Tibial nerve (tissue), 4 donors: ENCODE measurements at regions not wholly inside any gene's neighbourhood (a gene's known extent, or its start where the extent isn't known, plus 50 kb on each side); places are given as distances from the start of the nearest gene placed in this dataset.

ENCODE experiments used
- DNase-seq, 2 donors: peaks; one replicate each; pipeline ENCODE4 v3.0.0-alpha.2; 2019; ENCODE audit warnings: low spot score in 2 of 2
- H3K27ac ChIP-seq, 4 donors: fragments of 200-600 bp; sonication (generic) in 3 of 4; one replicate each; pipeline ENCODE4 v1.5.1; 2017 to 2019; ENCODE audit warnings: mild to moderate bottlenecking in 1 of 4
- H3K27me3 ChIP-seq, 2 donors: fragments of 200-600 bp; sonication (generic) in 1 of 2; one replicate each; pipeline versions ENCODE4 v1.5.1 to v1.6.0; 2017 to 2019
- H3K36me3 ChIP-seq, 3 donors: fragments of 200-600 bp; sonication (generic); one replicate each; pipeline ENCODE4 v1.5.1; 2018 to 2019
- H3K4me1 ChIP-seq, 4 donors: fragments of 200-600 bp; sonication (generic) in 3 of 4; one replicate each; pipeline ENCODE4 v1.5.1; 2017 to 2019
- H3K4me3 ChIP-seq, 4 donors: fragments of 200-600 bp; sonication (generic) in 3 of 4; one replicate each; pipeline ENCODE4 v1.5.1; 2017 to 2019; ENCODE audit warnings: mild to moderate bottlenecking in 1 of 4, moderate library complexity in 1 of 4
- H3K9me3 ChIP-seq, 4 donors: fragments of 200-600 bp; sonication (generic) in 3 of 4; one replicate each; pipeline ENCODE4 v1.5.1; 2017 to 2019
- CTCF ChIP-seq, 5 experiments: fragments of 200-600 bp in 3 of 5; fragments of 450-650 bp in 2 of 5; sonication (generic) in 3 of 5; IDR thresholded peaks; one replicate each; pipeline ENCODE4 v1.5.1; 2016 to 2019; ENCODE audit warnings: antibody characterized with exemption in 5 of 5, mild to moderate bottlenecking in 3 of 5, moderate library complexity in 2 of 5
- EP300 ChIP-seq, 2 donors: sonication (generic); formaldehyde crosslinking; IDR thresholded peaks; one replicate each; pipeline ENCODE4 v1.6.1; 2017; ENCODE audit warnings: antibody characterized with exemption in 2 of 2, mild to moderate bottlenecking in 1 of 2
- POLR2A ChIP-seq, 2 donors: fragments of 450-650 bp; IDR thresholded peaks; one replicate each; pipeline ENCODE4 v1.6.1; 2017; ENCODE audit warnings: antibody characterized with exemption in 2 of 2, mild to moderate bottlenecking in 2 of 2, moderate library complexity in 2 of 2
- WGBS, 2 donors: methylation state at CpG; one replicate each; pipeline ENCODE4 v1.1.5; 2018; 5-methylcytosine and 5-hydroxymethylcytosine counted together

GRCh38 chr12:127230843-127231260, 1036.1 kb upstream of the TMEM132C start:
- H3K4me3 ChIP-seq = no peak overlapping the region
- 68% methylated on average over 6 of the region's 6 CpGs for WGBS, 2 donors
- H3K36me3 ChIP-seq = no peaks in the 10 kb centered on the region
- no peak overlapping the region for H3K27ac ChIP-seq
- peaks cover 0 to 18% (median 0%) of the 10 kb centered on the region in 4 donors for H3K9me3 ChIP-seq
- no peaks in the 10 kb centered on the region for H3K27me3 ChIP-seq
- TF ChIP-seq POLR2A (IDR thresholded peaks at IDR 0.05) (no peak), EP300 (IDR thresholded peaks at IDR 0.05) (no peak), CTCF (IDR thresholded peaks at IDR 0.05) (no peak)
- DNase-seq = peak in 1 of 2 donors; percentile 28
- H3K4me1 ChIP-seq = no peaks in the 10 kb centered on the region

GRCh38 chr12:127231371-127231770, 1035.6 kb upstream of the TMEM132C start:
- no peak for DNase-seq
- WGBS, 2 donors = 71 to 93% methylated on average over 7 of the region's 7 CpGs
- Histone ChIP-seq H3K36me3 (no peaks in the 10 kb centered on the region), H3K4me1 (no peaks in the 10 kb centered on the region), H3K4me3 (no peak overlapping the region), H3K9me3 (peaks cover 0 to 18% (median 0%) of the 10 kb centered on the region in 4 donors), H3K27ac (no peak overlapping the region), H3K27me3 (no peaks in the 10 kb centered on the region)
- no peak for TF ChIP-seq EP300 (IDR thresholded peaks at IDR 0.05)
- no peak for TF ChIP-seq POLR2A (IDR thresholded peaks at IDR 0.05)
- TF ChIP-seq CTCF (IDR thresholded peaks at IDR 0.05) = no peak

- 79 to 94% methylated on average over 1 to 2 of the region's 2 CpGs for whole genome bisulfite sequencing, 2 donors
- Histone ChIP-seq H3K4me1 (no peaks in the 10 kb centered on the region), H3K36me3 (no peaks in the 10 kb centered on the region), H3K27ac (no peak overlapping the region), H3K27me3 (no peaks in the 10 kb centered on the region), H3K9me3 (peaks cover 0 to 18% (median 0%) of the 10 kb centered on the region in 4 donors), H3K4me3 (no peak overlapping the region)
- no peak for TF ChIP-seq POLR2A (IDR thresholded peaks at IDR 0.05)
- no peak for TF ChIP-seq EP300 (IDR thresholded peaks at IDR 0.05)
- no peak for DNase-seq
Measured at GRCh38 chr12:127233016-127233415, 1034.0 kb upstream of the TMEM132C start.

GRCh38 chr12:127235761-127236160, 1031.2 kb upstream of the TMEM132C start:
- no peak for DNase-seq
- TF ChIP-seq CTCF (IDR thresholded peaks at IDR 0.05) = no peak
- H3K27ac ChIP-seq = no peak overlapping the region

GRCh38 chr12:127236491-127236890, 1030.5 kb upstream of the TMEM132C start:
- H3K27ac ChIP-seq = no peak overlapping the region
- TF ChIP-seq POLR2A (IDR thresholded peaks at IDR 0.05) (no peak), EP300 (IDR thresholded peaks at IDR 0.05) (no peak), CTCF (IDR thresholded peaks at IDR 0.05) (no peak)
- DNase-seq = no peak

More at GRCh38 chr12:127235761-127236160, 1031.2 kb upstream of the TMEM132C start:
- H3K27me3 ChIP-seq = no peaks in the 10 kb centered on the region
- no peak overlapping the region for H3K4me3 ChIP-seq
- no peaks in the 10 kb centered on the region for H3K4me1 ChIP-seq
- peaks cover 0 to 15% (median 0%) of the 10 kb centered on the region in 4 donors for H3K9me3 ChIP-seq
- H3K36me3 ChIP-seq = no peaks in the 10 kb centered on the region
- WGBS, 2 donors = 70 to 91% methylated on average over 8 of the region's 8 CpGs

GRCh38 chr12:127237151-127237550, 1029.8 kb upstream of the TMEM132C start:
- Histone ChIP-seq H3K27ac (peak overlapping the region in 1 of 4 donors; percentile 10), H3K9me3 (peaks cover 0 to 2% (median 0%) of the 10 kb centered on the region in 4 donors), H3K27me3 (no peaks in the 10 kb centered on the region), H3K36me3 (no peaks in the 10 kb centered on the region), H3K4me3 (no peak overlapping the region), H3K4me1 (no peaks in the 10 kb centered on the region)
- no peak for TF ChIP-seq POLR2A (IDR thresholded peaks at IDR 0.05)
- TF ChIP-seq EP300 (IDR thresholded peaks at IDR 0.05) = no peak
- TF ChIP-seq CTCF (IDR thresholded peaks at IDR 0.05) = no peak
- no peak for DNase-seq
- WGBS, 2 donors = 84 to 87% methylated on average over 9 of the region's 9 CpGs

More at GRCh38 chr12:127236491-127236890, 1030.5 kb upstream of the TMEM132C start:
- H3K36me3 ChIP-seq = no peaks in the 10 kb centered on the region
- no peaks in the 10 kb centered on the region for H3K4me1 ChIP-seq
- no peak overlapping the region for H3K4me3 ChIP-seq
- H3K9me3 ChIP-seq = peaks cover 0 to 9% (median 0%) of the 10 kb centered on the region in 4 donors
- 79 to 93% methylated on average over 4 of the region's 4 CpGs for WGBS, 2 donors
- no peaks in the 10 kb centered on the region for H3K27me3 ChIP-seq
